ENCODE measurements at regions not wholly inside any gene's neighbourhood (a gene's known extent, or its start where the extent isn't known, plus 50 kb on each side); places are given as distances from the start of the nearest gene placed in this dataset.

- TF ChIP-seq EZH2 (IDR thresholded peaks at IDR 0.05) (no peak), POLR2AphosphoS5 (IDR thresholded peaks at IDR 0.05; ENCODE audit: borderline replicate concordance, low read depth, low read length) (no peak)
These were observed 344.2 kb downstream of the GRIA2 start for GRCh38 chr4:157564771-157565170.

Measured in SK-N-MC (cell line).